Heart right ventricle (tissue), 16 donors: ENCODE measurements at regions not wholly inside any gene's neighbourhood (a gene's known extent, or its start where the extent isn't known, plus 50 kb on each side); places are given as distances from the start of the nearest gene placed in this dataset.

Experiments used
- ATAC-seq, 8 donors: fragments of 200-7000 bp; cut with Tn5 transposase; one replicate each; pipeline ENCODE4 v1.9.1; 2020; ENCODE audit warnings: mild to moderate bottlenecking in 8 of 8, moderate library complexity in 8 of 8, moderate number of reproducible peaks in 1 of 8
- DNase-seq, 2 donors: peaks; one replicate each; pipeline ENCODE4 v3.0.0-alpha.2; 2020
- H3K27ac ChIP-seq, 10 donors: fragments of 200-600 bp; sonication (generic) in 2 of 10; one replicate each; pipeline versions ENCODE4 v1.5.0 to v1.8.0; 2020 to 2022; ENCODE audit warnings: mild to moderate bottlenecking in 3 of 10
- H3K27me3 ChIP-seq, 7 donors: fragments of 200-600 bp; one replicate each; pipeline ENCODE4 v1.8.0; 2021 to 2022; ENCODE audit warnings: mild to moderate bottlenecking in 2 of 7
- H3K36me3 ChIP-seq, 9 donors: fragments of 200-600 bp; sonication (generic) in 1 of 9; one replicate each; pipeline versions ENCODE4 v1.5.0 to v1.8.0; 2020 to 2022; ENCODE audit warnings: mild to moderate bottlenecking in 2 of 9
- H3K4me1 ChIP-seq, 9 donors: fragments of 200-600 bp; sonication (generic) in 1 of 9; one replicate each; pipeline versions ENCODE4 v1.5.0 to v1.8.0; 2020 to 2022; ENCODE audit warnings: mild to moderate bottlenecking in 4 of 9
- H3K4me3 ChIP-seq, 10 donors: fragments of 200-600 bp; sonication (generic) in 2 of 10; one replicate each; pipeline versions ENCODE4 v1.5.0 to v1.8.0; 2020 to 2022; ENCODE audit warnings: mild to moderate bottlenecking in 7 of 10, moderate library complexity in 2 of 10
- H3K9me3 ChIP-seq, 11 donors: fragments of 200-600 bp in 10 of 11; sonication (generic) in 2 of 11; one replicate each; pipeline versions ENCODE4 v1.5.0 to v1.8.0; 2013 to 2022; ENCODE audit warnings: mild to moderate bottlenecking in 2 of 11, control low read depth in 1 of 11, moderate library complexity in 1 of 11
- CTCF ChIP-seq, 9 donors: fragments of 200-600 bp; sonication (generic) in 2 of 9; IDR thresholded peaks; one replicate each; pipeline versions ENCODE4 v1.5.0 to v1.8.0; 2021 to 2022; ENCODE audit warnings: antibody characterized with exemption in 9 of 9, mild to moderate bottlenecking in 5 of 9, moderate library complexity in 1 of 9
- WGBS, 2 donors: extraction: QIAGEN DNeasy Blood & Tissue Kit; methylation state at CpG; one replicate each; pipeline ENCODE4 v1.1.7; 2013; ENCODE audit warnings: inconsistent platforms in 1 of 2; 5-methylcytosine and 5-hydroxymethylcytosine counted together
- intact Hi-C, 10 donors: fragments of 100-400 bp; cut with DNase I; formaldehyde crosslinking; loops; one replicate each; pipeline versions ENCODE4 v1.11.1 to v1.14.2; 2022
- donor health status: Arrhythmogenic right ventricular cardiomyopathy.
- donor health status: ischemic (EF 13 %, LVEDD 7.1; RV severe dilation, severe dysfunction).
- donor health status: healthy with polysubstance abuse.
- donor health status: DM: no; HTN: yes; CAD: no.
- donor health status: DM: no; HTN: no; CAD: no.
- donor health status: ischemic (EF 25% LVEDD 6.9; RV normal size, moderate dysfunction).
- donor health status: ischemic (EF 25% LVEDD 5.7; RV mildly dilated, moderate dysfunction).
- donor health status: healthy.
- donor health status: DM: yes; HTN: yes; CAD: no.
- donor health status: Ischemic cardiomyopathy.
- donor health status: ischemic (EF 35%, LVEDD 5.7; RV mildly dilated, moderate dysfunction).
- donor health status: nonischemic (EF 11% LVEDD 7.7; RV severe dilation, severe dysfunction).
- donor health status: DM: yes; HTN: yes; CAD: no.
- donor health status: PGD.
- donor health status: ischemic (EF 29% LVEDD 5.4; RV normal size, mild dysfunction).
- donor health status: nonischemic (EF 23%, LVEDD 6.1; RV moderate dilation, normal function).

GRCh38 chr7:68319061-68319460 is 1279.2 kb upstream of the AUTS2 start:
- Histone ChIP-seq H3K27ac (no peak overlapping the region), H3K9me3 (peaks cover 0 to 4% (median 0%) of the 10 kb centered on the region in 11 donors), H3K4me1 (peaks cover 14 to 40% (median 29%) of the 10 kb centered on the region in 9 donors), H3K36me3 (no peaks in the 10 kb centered on the region), H3K27me3 (no peaks in the 10 kb centered on the region), H3K4me3 (no peak overlapping the region)
- no peak for TF ChIP-seq CTCF (IDR thresholded peaks at IDR 0.05)
- intact Hi-C loops, result no loop called here
- ATAC-seq, result no peak
- no peak for DNase-seq

GRCh38 chr7:68321076-68321639 is 1277.1 kb upstream of the AUTS2 start:
- WGBS, 2 donors, result 2 to 5% methylated on average over 4 of the region's 4 CpGs
- TF ChIP-seq CTCF (IDR thresholded peaks at IDR 0.05), result peak in 2 of 9 donors; percentile 6 to 7
- Histone ChIP-seq H3K27ac (peak overlapping the region; percentile 15 to 85 (median 74)), H3K4me1 (peaks cover 14 to 40% (median 29%) of the 10 kb centered on the region in 9 donors), H3K9me3 (peaks cover 0 to 4% (median 0%) of the 10 kb centered on the region in 11 donors), H3K36me3 (no peaks in the 10 kb centered on the region), H3K27me3 (no peaks in the 10 kb centered on the region), H3K4me3 (peak overlapping the region in 3 of 10 donors; percentile 3 to 15 (median 10))
- ATAC-seq, result peak; percentile 93 to 99 (median 96)
- peak; percentile 48 to 67 for DNase-seq
- intact Hi-C loops, result loop anchor here in 2 of 10 donors (2.0 to 10.0 kb wide), 2 partner anchors 100 to 1924 kb away; no protein-coding TSS in a partner anchor

- TF ChIP-seq CTCF (IDR thresholded peaks at IDR 0.05), result no peak
- DNase-seq, result peak in 1 of 2 donors; percentile 5
- Histone ChIP-seq H3K36me3 (no peaks in the 10 kb centered on the region), H3K27me3 (no peaks in the 10 kb centered on the region), H3K4me3 (no peak overlapping the region), H3K9me3 (no peaks in the 10 kb centered on the region), H3K27ac (peak overlapping the region in 9 of 10 donors; percentile 42 to 85 (median 73)), H3K4me1 (peaks cover 14 to 40% (median 29%) of the 10 kb centered on the region in 9 donors)
- intact Hi-C loops, result loop anchor here in 2 of 10 donors (2.0 to 10.0 kb wide), 2 partner anchors 99 to 1923 kb away; no protein-coding TSS in a partner anchor
- ATAC-seq, result peak in 7 of 8 donors; percentile 36 to 73 (median 58)
- 18 to 28% methylated on average over 5 of the region's 5 CpGs for WGBS, 2 donors
Observed at GRCh38 chr7:68321776-68322496, 1276.3 kb upstream of the AUTS2 start.

GRCh38 chr7:68324621-68325020 is 1273.7 kb upstream of the AUTS2 start:
- Histone ChIP-seq H3K27ac (no peak overlapping the region), H3K27me3 (no peaks in the 10 kb centered on the region), H3K36me3 (no peaks in the 10 kb centered on the region), H3K9me3 (peaks cover 0 to 9% (median 0%) of the 10 kb centered on the region in 11 donors), H3K4me1 (peaks cover 12 to 26% (median 21%) of the 10 kb centered on the region in 9 donors), H3K4me3 (no peak overlapping the region)
- DNase-seq (no peak), ATAC-seq (no peak)
- intact Hi-C loops, result loop anchor here in 1 of 10 donors (10.0 kb wide), 1 partner anchor 1920 kb away; no protein-coding TSS in a partner anchor
- TF ChIP-seq CTCF (IDR thresholded peaks at IDR 0.05), result no peak
- 94 to 95% methylated on average over 6 of the region's 6 CpGs for WGBS, 2 donors
